NAMALWA (cell line): ENCODE measurements at regions not wholly inside any gene's neighbourhood (a gene's known extent, or its start where the extent isn't known, plus 50 kb on each side); places are given as distances from the start of the nearest gene placed in this dataset.

Source experiments
- DNase-seq: peaks from one replicate; pipeline ENCODE4 v3.0.0-alpha.2; 2015; ENCODE audit warnings: low spot score

DNA sequence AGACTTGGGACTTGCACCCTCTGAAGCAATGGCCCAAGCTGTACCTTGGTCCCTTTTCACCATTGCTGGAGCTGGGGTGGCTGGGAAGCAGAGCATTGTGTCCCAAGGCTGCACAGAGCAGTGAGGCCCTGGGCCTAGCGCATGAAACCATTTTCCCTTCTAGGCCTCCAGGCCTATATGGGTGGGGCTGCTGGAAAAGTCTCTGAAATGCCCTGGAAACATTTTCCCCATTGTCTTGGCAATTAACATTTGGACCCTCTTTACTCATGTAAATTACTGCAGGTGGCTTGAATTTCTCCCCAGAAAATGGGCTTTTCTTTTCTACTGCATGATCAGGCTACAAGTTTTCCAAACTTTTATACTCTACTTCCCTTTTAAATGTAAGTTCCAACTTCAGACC lies 510.5 kb downstream of the SLITRK6 start:
- no peak for DNase-seq

- DNase-seq = peak; percentile 39
Measured at GRCh38 chr13:85287528-85287927, 511.7 kb downstream of the SLITRK6 start.

DNA sequence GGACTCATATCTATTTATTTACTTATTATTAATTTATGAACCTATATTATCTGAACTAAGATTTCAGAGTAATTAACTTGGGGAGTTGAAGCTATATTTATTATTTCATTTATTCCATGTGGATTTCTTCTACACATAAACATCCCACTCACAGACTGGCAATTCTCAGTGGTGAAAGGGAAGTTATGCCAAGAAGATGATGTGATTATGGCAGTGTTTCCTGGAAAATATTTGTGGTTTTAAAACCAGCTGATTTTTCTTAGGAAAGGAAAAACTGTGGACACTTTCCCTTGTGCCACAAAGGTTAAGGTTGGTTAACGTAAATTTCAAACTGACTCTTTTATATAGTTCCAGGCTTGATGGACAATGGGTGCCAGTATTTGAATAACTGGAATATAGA lies 513.1 kb downstream of the SLITRK6 start:
- no peak for DNase-seq

DNA sequence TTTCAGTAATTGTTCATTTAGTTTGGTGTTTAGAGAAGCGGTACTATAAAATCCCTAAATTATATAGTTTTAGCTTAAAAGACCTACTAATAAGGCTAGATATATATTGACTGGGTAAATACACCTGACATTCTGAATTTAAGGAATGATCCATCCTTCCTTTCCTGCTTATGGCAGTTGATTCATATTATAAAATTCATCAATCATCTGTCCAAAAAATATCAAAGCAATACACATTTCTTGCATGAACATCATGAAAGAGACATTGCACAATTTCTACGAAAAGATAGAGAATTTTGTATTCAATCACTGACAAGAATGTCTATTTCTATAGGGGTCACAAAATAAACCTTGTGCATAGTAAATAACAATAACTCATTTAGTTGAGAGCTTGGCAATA lies 514.9 kb downstream of the SLITRK6 start:
- no peak for DNase-seq

DNA sequence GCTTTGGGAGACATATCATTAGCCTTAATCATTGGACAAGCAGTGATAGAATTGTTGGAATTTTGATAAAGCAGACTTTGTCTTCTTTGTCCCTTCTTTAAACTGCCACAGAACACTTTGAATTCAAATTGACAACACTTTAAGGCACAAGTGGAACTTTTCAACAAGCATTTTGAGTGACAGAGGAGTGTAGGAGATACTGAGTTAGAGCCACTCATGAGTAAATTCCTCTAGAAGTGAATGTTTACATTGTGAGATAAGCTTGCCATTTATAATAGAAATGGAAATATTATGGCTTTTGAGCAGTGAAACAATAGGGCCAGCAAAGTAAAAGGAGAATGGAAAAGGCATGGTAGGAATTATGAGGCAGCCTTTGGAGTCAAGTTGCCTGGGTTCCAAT lies 515.8 kb downstream of the SLITRK6 start:
- DNase-seq = no peak

DNA sequence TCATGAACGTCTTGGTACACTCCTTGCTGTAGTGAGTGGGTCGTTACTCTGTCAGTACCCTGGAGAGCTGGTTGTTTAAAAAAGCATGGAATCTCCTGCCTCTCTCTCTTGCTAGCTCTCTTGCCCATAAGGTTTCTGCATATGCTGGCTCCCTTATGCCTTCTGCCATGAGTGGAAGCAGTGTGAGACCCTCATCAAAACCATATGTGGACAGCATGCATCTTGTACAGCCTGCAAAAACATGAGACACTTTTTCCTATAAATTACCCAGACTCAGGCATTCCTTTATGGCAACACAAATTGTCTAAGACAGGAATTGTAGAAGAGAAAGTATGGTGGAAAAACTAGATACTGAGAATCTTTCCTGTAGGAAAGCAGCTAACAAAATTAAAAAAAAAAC lies 516.3 kb downstream of the SLITRK6 start:
- no peak for DNase-seq

DNA sequence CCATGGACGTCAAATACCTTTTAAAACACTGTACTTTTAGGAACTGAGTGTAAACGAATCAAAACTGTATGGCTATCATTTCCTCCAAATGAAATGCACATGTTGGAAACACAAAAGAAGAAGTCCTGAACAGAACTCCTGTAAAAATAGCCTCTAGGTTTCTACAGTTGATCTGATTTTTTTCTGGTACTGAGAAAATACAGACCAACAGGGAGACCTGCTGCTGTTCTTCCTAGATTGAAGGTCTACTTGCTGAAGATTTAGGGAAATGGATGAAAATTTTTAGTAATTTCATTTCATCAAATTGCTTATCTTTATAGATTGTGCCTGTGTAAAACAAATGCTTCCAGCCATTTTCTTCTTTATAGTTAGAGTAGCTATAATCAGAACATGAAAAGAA lies 520.4 kb downstream of the SLITRK6 start:
- peak; percentile 11 for DNase-seq

DNA sequence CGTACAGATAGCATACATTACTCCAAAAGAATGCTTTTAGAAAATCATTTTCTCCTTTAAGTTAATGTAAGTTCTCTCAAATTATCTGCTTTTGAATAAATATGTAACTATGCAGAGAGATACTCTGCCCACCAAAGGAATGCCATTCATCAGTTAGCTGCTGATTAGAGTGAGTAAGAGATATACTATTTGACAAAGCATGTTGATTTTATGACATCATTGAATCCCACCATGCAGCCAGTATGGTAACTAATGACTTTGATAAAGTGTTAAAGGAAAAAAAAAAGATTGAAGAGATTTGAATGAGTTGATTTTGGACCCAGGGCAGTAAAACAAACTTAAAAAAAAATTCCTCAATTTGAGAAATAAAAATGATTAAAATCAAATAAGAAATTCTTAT lies 521.5 kb downstream of the SLITRK6 start:
- DNase-seq = no peak

DNA sequence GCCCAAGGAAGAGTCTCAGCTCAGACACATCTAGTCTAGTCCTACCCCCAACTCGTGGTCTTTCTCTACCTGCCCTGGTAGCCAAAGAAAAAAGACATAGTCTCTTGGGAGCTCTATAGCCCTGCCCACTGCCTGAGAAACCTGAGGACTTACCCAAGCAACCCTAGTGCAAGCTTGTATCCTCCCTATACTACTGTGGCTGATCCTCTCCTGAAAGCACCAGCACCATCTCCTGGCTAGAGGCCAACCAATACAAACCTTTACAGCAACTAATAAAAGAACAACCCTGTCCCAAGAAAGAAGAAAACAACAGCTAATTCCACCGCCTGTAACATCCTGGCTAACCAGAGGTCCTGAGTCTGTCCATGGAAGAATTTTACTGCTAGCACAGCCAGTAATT lies 532.4 kb downstream of the SLITRK6 start:
- DNase-seq = no peak

DNA sequence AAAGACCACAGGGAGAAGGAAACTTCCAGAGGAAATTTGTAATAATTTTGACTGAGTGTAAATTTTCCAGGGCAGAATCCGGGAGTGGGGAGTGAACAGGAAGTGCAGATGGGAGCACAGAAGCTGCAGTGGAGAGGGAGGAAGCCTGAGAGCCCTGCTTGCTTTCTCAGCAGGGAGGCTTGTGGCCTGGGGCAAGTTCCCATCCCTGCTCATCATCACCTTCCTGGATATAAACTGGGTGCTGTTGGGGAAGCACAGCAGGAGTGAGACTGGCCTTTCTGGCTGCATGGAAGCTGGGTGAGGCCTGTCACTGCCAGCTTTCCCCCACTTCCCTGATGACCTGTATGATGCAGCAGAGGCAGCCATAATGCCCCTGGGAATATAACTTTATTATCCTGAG lies 532.9 kb downstream of the SLITRK6 start:
- DNase-seq = no peak

DNA sequence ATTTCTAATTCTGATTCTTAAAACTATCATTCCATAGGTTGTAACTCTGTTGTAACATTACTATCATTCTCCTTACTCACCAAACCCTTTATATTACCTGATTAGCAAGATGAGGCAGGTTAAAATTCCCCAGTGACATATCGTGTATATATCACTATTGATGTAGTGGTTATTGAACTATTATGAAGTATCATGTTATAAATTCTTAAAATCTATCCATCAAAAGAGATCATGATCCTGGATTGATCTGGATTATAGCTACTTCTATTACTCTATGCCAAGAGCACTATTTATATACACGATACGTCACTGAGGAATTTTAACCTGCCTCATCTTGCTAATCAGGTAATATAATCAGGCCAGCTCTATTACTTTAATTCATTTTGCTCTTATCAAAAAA lies 533.9 kb downstream of the SLITRK6 start:
- DNase-seq = no peak

DNA sequence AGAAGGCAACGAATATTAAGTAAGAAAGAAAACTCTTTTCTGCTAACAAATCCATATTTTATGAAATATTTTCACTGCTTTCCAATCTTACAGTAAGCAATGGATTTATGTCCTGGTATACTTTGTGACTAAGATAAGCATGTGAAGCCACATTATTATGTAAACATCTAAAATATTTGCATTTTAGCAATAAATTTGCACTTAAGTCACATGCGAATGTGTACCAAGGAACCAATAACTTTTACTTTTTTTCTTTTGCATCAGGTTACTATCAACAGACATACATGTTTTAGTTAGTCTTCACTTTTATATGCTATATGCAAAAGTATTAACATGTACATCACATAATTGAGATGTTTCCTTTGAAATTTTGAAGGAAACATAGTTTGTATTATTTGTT lies 536.7 kb downstream of the SLITRK6 start:
- DNase-seq = no peak

- peak; percentile 68 for DNase-seq
Measured at GRCh38 chr13:85261757-85262346, 537.4 kb downstream of the SLITRK6 start.

GRCh38 chr13:85260896-85261295 lies 538.3 kb downstream of the SLITRK6 start:
- DNase-seq = no peak

DNA sequence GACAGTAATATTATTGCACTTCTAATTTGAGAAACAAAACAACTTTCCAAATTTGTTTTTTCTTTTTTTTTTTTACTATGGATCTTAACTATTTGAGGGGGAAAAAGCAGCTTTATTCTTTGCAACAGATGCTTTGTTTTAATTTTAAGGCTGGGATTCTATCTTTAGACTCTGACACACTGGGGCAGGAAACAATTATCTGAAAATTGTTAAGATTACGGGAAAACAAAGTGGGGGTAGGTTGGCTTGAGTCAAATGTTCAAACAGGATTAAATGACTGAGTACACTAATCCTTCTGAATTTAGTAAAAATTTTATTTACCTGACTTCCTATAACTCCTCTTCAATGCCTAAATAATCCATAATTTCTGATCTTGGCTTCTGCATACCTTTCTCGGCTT lies 543.2 kb downstream of the SLITRK6 start:
- no peak for DNase-seq

DNA sequence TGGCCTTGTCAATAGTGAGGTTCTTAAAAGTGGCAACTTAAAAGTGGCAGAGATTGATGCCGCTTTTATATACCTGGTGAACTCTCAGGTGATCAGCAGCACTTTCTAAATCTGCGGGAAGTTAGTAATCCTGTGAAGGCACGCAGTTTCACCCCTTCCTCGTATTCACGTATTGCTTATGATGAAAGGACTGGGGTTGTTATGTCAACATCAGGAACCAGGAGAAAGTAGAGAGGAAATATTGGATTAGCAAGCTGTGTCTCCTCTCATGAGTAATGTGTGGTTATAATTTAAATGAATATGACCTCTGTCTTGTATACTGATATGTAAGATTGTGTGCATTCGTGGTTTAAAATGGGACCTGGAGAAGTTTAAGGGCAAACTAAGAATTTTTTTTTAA lies 544.6 kb downstream of the SLITRK6 start:
- no peak for DNase-seq

DNA sequence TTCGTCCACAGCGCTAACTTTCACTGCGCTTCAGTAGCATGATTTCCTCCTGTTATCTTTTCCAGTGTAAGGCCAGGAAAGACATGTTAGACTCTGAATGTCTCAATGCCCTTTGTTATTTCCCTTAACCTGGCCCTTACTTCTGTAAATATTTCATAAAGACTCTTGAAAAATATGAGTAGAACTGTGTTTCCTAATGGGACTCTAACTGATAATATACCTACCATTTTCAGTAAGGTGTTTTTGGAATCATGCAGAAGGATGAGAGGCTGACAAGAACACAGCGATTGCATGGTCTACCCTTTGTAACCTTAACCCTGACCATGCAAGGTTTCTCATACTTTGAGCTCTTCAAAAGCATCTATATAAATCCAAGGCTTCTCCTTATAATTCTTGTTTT lies 550.1 kb downstream of the SLITRK6 start:
- DNase-seq = no peak

GRCh38 chr13:85247780-85248179 lies 551.4 kb downstream of the SLITRK6 start:
- no peak for DNase-seq

GRCh38 chr13:85243831-85244230 lies 555.4 kb downstream of the SLITRK6 start:
- DNase-seq = no peak

GRCh38 chr13:85241060-85241459 lies 558.2 kb downstream of the SLITRK6 start:
- no peak for DNase-seq

- DNase-seq = no peak
Measured at GRCh38 chr13:85236413-85236812, 562.8 kb downstream of the SLITRK6 start.

DNA sequence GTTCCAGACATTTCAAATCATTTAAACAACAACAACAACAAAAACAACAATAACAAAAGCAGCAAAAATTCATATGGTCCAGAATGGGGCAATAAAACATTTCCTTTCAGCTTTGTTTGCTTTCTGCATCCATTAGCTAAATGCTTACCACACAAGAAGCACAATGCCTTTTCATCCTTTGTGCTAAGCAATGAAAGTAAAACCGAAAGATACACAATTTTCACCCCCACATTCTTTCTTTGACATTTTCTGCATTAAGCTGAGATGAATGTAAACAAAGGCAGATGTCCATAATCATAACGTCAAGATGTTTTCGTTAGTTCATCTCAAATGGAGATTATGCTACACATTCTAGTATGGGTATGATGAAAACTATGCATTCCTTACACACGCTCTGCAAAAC lies 568.5 kb downstream of the SLITRK6 start:
- DNase-seq = no peak

GRCh38 chr13:85228692-85229091 lies 570.5 kb downstream of the SLITRK6 start:
- DNase-seq = no peak

GRCh38 chr13:85223883-85224656 lies 575.1 kb downstream of the SLITRK6 start:
- no peak for DNase-seq
